ENCODE measurements at regions not wholly inside any gene's neighbourhood (a gene's known extent, or its start where the extent isn't known, plus 50 kb on each side); places are given as distances from the start of the nearest gene placed in this dataset.

DNA sequence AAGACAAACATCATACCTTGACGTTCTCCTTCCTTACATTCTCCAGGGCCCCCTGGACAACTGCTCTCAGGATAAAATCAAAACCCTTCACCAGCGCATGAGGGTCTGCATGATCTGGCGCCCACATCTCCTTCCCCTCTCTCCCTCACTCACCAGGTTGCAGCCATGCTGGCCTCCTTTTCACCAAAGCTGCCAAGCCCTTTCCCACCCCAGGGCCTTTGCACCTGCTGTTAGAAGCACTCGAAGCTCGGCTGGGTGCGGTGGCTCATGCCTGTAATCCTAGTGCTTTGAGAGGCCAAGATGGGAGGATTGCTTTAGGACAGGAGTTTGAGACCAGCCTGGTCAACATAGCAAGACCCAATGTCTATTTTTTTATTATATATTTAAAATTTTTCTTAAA is 56.1 kb upstream of the NUP50 start:
- TF ChIP-seq TCF12 (IDR thresholded peaks at IDR 0.05; ENCODE audit: low read depth), result no peak
- TF ChIP-seq FOXM1 (IDR thresholded peaks at IDR 0.05; ENCODE audit: borderline replicate concordance, low read depth), result no peak
- TF ChIP-seq TEAD4 (IDR thresholded peaks at IDR 0.05), result no peak
- no peak for TF ChIP-seq RAD21 (IDR thresholded peaks at IDR 0.05; ENCODE audit: low read depth)
- no peak for TF ChIP-seq EGR1 (IDR thresholded peaks at IDR 0.05)
- TF ChIP-seq TAF1 (IDR thresholded peaks at IDR 0.05; ENCODE audit: low read depth), result no peak
- TF ChIP-seq EP300 (IDR thresholded peaks at IDR 0.05; ENCODE audit: borderline replicate concordance), result no peak

All from Ishikawa (cell line).